ENCODE measurements at regions not wholly inside any gene's neighbourhood (a gene's known extent, or its start where the extent isn't known, plus 50 kb on each side); places are given as distances from the start of the nearest gene placed in this dataset.

DNA sequence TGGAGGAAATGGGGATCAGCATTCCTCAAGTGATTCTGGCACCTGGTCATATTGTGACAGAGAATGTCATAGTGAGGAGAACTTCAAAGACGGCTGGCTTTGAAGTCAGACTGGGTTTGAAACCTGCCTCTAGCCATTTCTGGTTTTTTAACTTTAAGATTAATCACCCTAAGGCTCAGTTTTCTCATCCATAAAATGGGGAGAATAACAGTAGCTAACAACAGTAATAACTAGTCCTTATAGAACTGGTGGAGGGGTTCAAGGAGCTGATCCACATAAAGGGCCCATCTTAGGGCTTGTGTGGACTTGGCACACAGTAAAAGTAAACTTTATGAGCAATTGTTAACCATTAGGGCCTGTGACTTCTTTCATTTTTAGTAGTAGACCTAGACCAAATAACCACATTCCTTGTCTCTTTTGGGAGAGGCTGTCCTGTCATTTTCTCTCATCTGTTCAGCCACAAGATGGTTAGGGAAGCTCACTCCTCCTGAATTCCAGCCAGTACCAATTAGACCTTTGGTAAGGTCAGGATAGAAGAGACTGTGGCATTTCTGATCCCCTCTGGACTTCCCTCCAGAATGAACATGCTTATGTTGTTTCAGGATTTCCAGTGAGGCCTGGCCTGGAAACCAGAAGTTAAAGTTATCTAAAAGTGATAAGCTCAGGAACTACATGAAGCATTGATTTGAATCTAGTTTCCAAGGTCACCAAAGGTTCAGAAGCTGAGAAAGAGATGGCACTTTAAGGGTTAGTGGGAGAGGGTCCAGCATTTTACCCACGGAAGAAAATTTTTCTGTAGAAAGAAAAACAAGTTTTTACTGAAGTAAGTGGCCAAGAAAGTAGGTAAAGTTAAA is 159.3 kb upstream of the DPH6 start:
- DNase-seq (ENCODE audit: unreplicated experiment), result no peak
- Mint-ChIP-seq H3K4me1 (ENCODE audit: insufficient read depth, unreplicated experiment) (peaks cover under 1% of the 10 kb centered on the region), H3K27ac (ENCODE audit: low read depth, unreplicated experiment) (no peak overlapping the region), H3K27me3 (ENCODE audit: insufficient read depth, unreplicated experiment) (no peaks in the 10 kb centered on the region), H3K4me3 (ENCODE audit: unreplicated experiment) (no peak overlapping the region), H3K9me3 (ENCODE audit: unreplicated experiment) (no peaks in the 10 kb centered on the region), H3K36me3 (ENCODE audit: insufficient read depth, unreplicated experiment) (no peaks in the 10 kb centered on the region)
- intact Hi-C loops (cut with micrococcal nuclease), result no loop called here
- TF ChIP-seq, protein P1, sequence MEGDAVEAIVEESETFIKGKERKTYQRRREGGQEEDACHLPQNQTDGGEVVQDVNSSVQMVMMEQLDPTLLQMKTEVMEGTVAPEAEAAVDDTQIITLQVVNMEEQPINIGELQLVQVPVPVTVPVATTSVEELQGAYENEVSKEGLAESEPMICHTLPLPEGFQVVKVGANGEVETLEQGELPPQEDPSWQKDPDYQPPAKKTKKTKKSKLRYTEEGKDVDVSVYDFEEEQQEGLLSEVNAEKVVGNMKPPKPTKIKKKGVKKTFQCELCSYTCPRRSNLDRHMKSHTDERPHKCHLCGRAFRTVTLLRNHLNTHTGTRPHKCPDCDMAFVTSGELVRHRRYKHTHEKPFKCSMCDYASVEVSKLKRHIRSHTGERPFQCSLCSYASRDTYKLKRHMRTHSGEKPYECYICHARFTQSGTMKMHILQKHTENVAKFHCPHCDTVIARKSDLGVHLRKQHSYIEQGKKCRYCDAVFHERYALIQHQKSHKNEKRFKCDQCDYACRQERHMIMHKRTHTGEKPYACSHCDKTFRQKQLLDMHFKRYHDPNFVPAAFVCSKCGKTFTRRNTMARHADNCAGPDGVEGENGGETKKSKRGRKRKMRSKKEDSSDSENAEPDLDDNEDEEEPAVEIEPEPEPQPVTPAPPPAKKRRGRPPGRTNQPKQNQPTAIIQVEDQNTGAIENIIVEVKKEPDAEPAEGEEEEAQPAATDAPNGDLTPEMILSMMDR (IDR thresholded peaks at IDR 0.05; ENCODE audit: unreplicated experiment), result no peak
- ChIA-PET POLR2A (no interaction called here), CTCF (interaction anchor here (1.2 kb wide), 1 partner anchor 46 kb away, joined by 4 read pairs; no protein-coding TSS in a partner anchor)
- BruUV-seq (replicated peaks), result no TSS peak

DNA sequence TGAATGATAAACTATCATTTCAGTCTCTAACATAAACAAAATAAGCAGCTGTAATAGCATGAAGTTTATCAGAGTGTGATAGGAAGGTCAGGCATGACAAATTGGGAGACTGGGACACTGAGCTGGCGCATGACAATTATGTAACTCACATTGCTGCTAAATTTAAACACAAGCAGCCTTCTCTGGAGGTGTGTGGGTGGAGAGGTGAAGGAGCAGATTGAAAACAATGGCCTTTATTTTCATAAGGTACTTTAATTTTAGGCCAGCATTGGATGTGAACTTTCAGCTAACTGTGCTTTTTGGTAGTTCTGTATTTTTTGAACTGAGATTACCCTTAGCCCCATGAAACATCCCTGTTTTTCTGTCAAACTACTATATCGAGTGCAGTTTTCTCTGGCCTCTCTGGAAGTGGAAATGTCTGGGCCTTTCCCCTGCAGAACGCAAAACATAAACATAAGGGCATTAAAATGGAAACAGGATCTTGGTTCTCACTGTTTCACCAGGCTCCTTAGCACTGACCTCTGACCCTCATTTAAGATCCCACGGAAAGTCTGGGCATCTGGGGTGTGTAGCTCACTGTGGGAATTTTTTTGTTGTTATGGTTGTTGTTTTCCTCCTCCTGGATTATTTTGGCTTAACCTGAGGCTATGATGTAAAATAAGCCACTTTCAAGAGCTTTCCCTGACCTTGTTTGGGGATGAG is 160.1 kb upstream of the DPH6 start:
- Mint-ChIP-seq H3K4me3 (ENCODE audit: unreplicated experiment) (no peak overlapping the region), H3K36me3 (ENCODE audit: insufficient read depth, unreplicated experiment) (no peaks in the 10 kb centered on the region), H3K27me3 (ENCODE audit: insufficient read depth, unreplicated experiment) (no peaks in the 10 kb centered on the region), H3K27ac (ENCODE audit: low read depth, unreplicated experiment) (no peak overlapping the region), H3K9me3 (ENCODE audit: unreplicated experiment) (no peaks in the 10 kb centered on the region), H3K4me1 (ENCODE audit: insufficient read depth, unreplicated experiment) (peaks cover 6% of the 10 kb centered on the region)
- no TSS peak for BruUV-seq (replicated peaks)
- intact Hi-C loops (cut with micrococcal nuclease), result no loop called here
- ChIA-PET POLR2A (no interaction called here), CTCF (interaction anchor here (1.2 kb wide), 1 partner anchor 45 kb away, joined by 4 read pairs; no protein-coding TSS in a partner anchor)
- no peak for DNase-seq (ENCODE audit: unreplicated experiment)
- TF ChIP-seq, protein P1 (IDR thresholded peaks at IDR 0.05; ENCODE audit: unreplicated experiment), result no peak

DNA sequence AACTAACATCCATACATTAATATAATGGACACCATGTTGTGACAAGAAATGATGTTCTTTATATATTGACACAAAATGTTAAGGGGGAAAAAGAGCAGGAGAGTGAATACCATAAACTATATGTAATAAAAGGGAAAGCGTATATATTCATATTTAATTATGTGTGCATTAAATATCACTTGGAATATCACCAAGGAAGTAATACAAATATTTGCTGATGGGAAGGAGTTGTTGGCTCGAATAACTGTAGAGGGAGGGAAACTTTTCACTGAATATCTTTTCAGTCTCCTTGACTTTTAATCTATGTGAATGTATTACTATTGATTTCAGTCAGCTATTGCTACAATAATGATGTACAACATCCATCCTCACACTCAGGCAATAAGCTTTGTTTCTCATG is 167.0 kb upstream of the DPH6 start:
- H3K4me1 Mint-ChIP-seq (ENCODE audit: insufficient read depth, unreplicated experiment), result peaks cover 6% of the 10 kb centered on the region
- TF ChIP-seq, protein P1 (IDR thresholded peaks at IDR 0.05; ENCODE audit: unreplicated experiment), result no peak
- no peak overlapping the region for H3K27ac Mint-ChIP-seq (ENCODE audit: low read depth, unreplicated experiment)
- DNase-seq (ENCODE audit: unreplicated experiment), result no peak
- H3K36me3 Mint-ChIP-seq (ENCODE audit: insufficient read depth, unreplicated experiment), result no peaks in the 10 kb centered on the region
- intact Hi-C loops (cut with micrococcal nuclease), result no loop called here
- H3K9me3 Mint-ChIP-seq (ENCODE audit: unreplicated experiment), result no peaks in the 10 kb centered on the region
- ChIA-PET POLR2A (interaction anchor here (0.5 to 0.9 kb wide), 3 partner anchors 9 to 34 kb away, joined by 3 to 4 read pairs (median 3); no protein-coding TSS in a partner anchor), CTCF (interaction anchor here (0.8 kb wide), 1 partner anchor 10 kb away, joined by 4 read pairs; no protein-coding TSS in a partner anchor)
- no peak overlapping the region for H3K4me3 Mint-ChIP-seq (ENCODE audit: unreplicated experiment)
- BruUV-seq (replicated peaks), result no TSS peak
- H3K27me3 Mint-ChIP-seq (ENCODE audit: insufficient read depth, unreplicated experiment), result no peaks in the 10 kb centered on the region

DNA sequence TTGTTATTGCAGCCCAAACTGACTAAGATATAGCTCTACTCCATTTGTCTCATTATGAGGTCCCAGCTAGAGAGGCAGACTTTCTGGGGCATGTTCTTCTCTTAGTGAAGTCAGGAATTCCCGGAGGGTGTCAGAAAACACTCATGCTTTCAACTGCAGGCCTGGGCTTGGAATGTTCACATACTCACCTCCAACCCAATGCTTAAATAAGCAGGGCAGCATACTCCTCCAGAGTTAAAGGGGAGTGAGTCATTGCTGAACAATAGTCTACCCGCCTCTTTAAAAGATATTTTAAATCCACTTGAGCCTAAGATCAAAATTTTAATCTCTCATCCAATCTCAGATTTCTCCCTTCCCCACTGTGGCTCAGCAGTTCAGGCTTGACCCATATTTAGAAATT is 167.8 kb upstream of the DPH6 start:
- peak overlapping the region; percentile 31 for H3K27ac Mint-ChIP-seq (ENCODE audit: low read depth, unreplicated experiment)
- TF ChIP-seq, protein P1 (IDR thresholded peaks at IDR 0.05; ENCODE audit: unreplicated experiment), result no peak
- no peak overlapping the region for H3K4me3 Mint-ChIP-seq (ENCODE audit: unreplicated experiment)
- CTCF ChIA-PET, result interaction anchor here (0.6 to 0.8 kb wide), 2 partner anchors 9 to 17 kb away, joined by 3 to 4 read pairs; no protein-coding TSS in a partner anchor
- DNase-seq (ENCODE audit: unreplicated experiment), result peak; percentile 64
- H3K4me1 Mint-ChIP-seq (ENCODE audit: insufficient read depth, unreplicated experiment), result peaks cover 6% of the 10 kb centered on the region
- BruUV-seq (replicated peaks), result no TSS peak
- H3K27me3 Mint-ChIP-seq (ENCODE audit: insufficient read depth, unreplicated experiment), result no peaks in the 10 kb centered on the region
- POLR2A ChIA-PET, result interaction anchor here (0.6 kb wide), 1 partner anchor 34 kb away, joined by 3 read pairs; no protein-coding TSS in a partner anchor
- no peaks in the 10 kb centered on the region for H3K9me3 Mint-ChIP-seq (ENCODE audit: unreplicated experiment)
- intact Hi-C loops (cut with micrococcal nuclease), result no loop called here
- H3K36me3 Mint-ChIP-seq (ENCODE audit: insufficient read depth, unreplicated experiment), result no peaks in the 10 kb centered on the region

Measured in MCF 10A (cell line).